Activated CD4-positive, alpha-beta T cell treated with anti-CD3 and anti-CD28 coated beads, Interleukin-2, amount 50 U/mL, for 16 hours (primary cell): ENCODE measurements at regions not wholly inside any gene's neighbourhood (a gene's known extent, or its start where the extent isn't known, plus 50 kb on each side); places are given as distances from the start of the nearest gene placed in this dataset.

Experiments used
- DNase-seq: peaks from one replicate; pipeline ENCODE4 v3.0.0-alpha.2; 2020

GRCh38 chr21:26784974-26785373 lies 60.2 kb downstream of the ADAMTS1 start:
- no peak for DNase-seq

- DNase-seq = no peak
These were observed 61.6 kb downstream of the ADAMTS1 start for GRCh38 chr21:26783466-26784195.

GRCh38 chr21:26782747-26783146 lies 62.5 kb downstream of the ADAMTS1 start:
- DNase-seq = no peak

- no peak for DNase-seq
These were observed 62.9 kb downstream of the ADAMTS1 start for GRCh38 chr21:26782331-26782730.

GRCh38 chr21:26781331-26781730 lies 63.9 kb downstream of the ADAMTS1 start:
- no peak for DNase-seq

- no peak for DNase-seq
These were observed 68.0 kb downstream of the ADAMTS1 start for GRCh38 chr21:26777166-26777565.

GRCh38 chr21:26776310-26777021 lies 68.7 kb downstream of the ADAMTS1 start:
- no peak for DNase-seq

- DNase-seq = no peak
These were observed 72.2 kb downstream of the ADAMTS1 start for GRCh38 chr21:26773058-26773457.

GRCh38 chr21:26769613-26770188 lies 75.5 kb downstream of the ADAMTS1 start:
- peak; percentile 7 for DNase-seq

- DNase-seq = no peak
These were observed 78.3 kb downstream of the ADAMTS1 start for GRCh38 chr21:26766826-26767325.

- DNase-seq = no peak
These were observed 83.9 kb downstream of the ADAMTS1 start for GRCh38 chr21:26761174-26761915.

GRCh38 chr21:26759731-26760130 lies 85.5 kb downstream of the ADAMTS1 start:
- no peak for DNase-seq

GRCh38 chr21:26758083-26758880 lies 86.9 kb downstream of the ADAMTS1 start:
- no peak for DNase-seq

- DNase-seq = no peak
These were observed 88.6 kb downstream of the ADAMTS1 start for GRCh38 chr21:26756491-26757159.

GRCh38 chr21:26754853-26755252 lies 90.4 kb downstream of the ADAMTS1 start:
- no peak for DNase-seq

- no peak for DNase-seq
These were observed 91.4 kb downstream of the ADAMTS1 start for GRCh38 chr21:26753822-26754221.

GRCh38 chr21:26752849-26753248 lies 92.4 kb downstream of the ADAMTS1 start:
- DNase-seq = no peak

GRCh38 chr21:26751305-26751704 lies 93.9 kb downstream of the ADAMTS1 start:
- no peak for DNase-seq

- no peak for DNase-seq
These were observed 97.1 kb downstream of the ADAMTS1 start for GRCh38 chr21:26748066-26748465.

GRCh38 chr21:26747216-26747615 lies 98.0 kb downstream of the ADAMTS1 start:
- no peak for DNase-seq

GRCh38 chr21:26743524-26743923 lies 101.7 kb downstream of the ADAMTS1 start:
- no peak for DNase-seq

GRCh38 chr21:26739189-26739588 lies 106.0 kb downstream of the ADAMTS1 start:
- no peak for DNase-seq
